ENCODE measurements at regions not wholly inside any gene's neighbourhood (a gene's known extent, or its start where the extent isn't known, plus 50 kb on each side); places are given as distances from the start of the nearest gene placed in this dataset.

DNA sequence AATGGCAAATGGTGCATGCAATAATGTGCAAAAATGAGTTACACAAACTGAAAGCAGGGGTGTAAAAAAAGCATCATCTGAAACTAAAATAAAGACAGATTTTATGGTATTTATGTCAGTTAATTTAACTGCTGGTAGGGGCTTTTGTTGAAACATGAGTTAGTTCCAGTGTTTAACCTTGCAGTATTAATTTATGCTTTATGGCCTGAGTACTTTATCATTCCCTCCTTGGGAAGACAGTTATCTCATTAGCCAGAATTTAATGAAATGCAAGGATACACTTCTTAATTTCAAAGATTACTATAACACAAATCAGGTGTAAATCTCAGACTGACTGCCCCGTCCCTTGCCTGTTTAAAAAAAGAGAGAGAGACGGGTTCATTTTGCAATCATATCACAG lies 240.1 kb upstream of the MEIS2 start (continued):
- TF ChIP-seq, protein P1, sequence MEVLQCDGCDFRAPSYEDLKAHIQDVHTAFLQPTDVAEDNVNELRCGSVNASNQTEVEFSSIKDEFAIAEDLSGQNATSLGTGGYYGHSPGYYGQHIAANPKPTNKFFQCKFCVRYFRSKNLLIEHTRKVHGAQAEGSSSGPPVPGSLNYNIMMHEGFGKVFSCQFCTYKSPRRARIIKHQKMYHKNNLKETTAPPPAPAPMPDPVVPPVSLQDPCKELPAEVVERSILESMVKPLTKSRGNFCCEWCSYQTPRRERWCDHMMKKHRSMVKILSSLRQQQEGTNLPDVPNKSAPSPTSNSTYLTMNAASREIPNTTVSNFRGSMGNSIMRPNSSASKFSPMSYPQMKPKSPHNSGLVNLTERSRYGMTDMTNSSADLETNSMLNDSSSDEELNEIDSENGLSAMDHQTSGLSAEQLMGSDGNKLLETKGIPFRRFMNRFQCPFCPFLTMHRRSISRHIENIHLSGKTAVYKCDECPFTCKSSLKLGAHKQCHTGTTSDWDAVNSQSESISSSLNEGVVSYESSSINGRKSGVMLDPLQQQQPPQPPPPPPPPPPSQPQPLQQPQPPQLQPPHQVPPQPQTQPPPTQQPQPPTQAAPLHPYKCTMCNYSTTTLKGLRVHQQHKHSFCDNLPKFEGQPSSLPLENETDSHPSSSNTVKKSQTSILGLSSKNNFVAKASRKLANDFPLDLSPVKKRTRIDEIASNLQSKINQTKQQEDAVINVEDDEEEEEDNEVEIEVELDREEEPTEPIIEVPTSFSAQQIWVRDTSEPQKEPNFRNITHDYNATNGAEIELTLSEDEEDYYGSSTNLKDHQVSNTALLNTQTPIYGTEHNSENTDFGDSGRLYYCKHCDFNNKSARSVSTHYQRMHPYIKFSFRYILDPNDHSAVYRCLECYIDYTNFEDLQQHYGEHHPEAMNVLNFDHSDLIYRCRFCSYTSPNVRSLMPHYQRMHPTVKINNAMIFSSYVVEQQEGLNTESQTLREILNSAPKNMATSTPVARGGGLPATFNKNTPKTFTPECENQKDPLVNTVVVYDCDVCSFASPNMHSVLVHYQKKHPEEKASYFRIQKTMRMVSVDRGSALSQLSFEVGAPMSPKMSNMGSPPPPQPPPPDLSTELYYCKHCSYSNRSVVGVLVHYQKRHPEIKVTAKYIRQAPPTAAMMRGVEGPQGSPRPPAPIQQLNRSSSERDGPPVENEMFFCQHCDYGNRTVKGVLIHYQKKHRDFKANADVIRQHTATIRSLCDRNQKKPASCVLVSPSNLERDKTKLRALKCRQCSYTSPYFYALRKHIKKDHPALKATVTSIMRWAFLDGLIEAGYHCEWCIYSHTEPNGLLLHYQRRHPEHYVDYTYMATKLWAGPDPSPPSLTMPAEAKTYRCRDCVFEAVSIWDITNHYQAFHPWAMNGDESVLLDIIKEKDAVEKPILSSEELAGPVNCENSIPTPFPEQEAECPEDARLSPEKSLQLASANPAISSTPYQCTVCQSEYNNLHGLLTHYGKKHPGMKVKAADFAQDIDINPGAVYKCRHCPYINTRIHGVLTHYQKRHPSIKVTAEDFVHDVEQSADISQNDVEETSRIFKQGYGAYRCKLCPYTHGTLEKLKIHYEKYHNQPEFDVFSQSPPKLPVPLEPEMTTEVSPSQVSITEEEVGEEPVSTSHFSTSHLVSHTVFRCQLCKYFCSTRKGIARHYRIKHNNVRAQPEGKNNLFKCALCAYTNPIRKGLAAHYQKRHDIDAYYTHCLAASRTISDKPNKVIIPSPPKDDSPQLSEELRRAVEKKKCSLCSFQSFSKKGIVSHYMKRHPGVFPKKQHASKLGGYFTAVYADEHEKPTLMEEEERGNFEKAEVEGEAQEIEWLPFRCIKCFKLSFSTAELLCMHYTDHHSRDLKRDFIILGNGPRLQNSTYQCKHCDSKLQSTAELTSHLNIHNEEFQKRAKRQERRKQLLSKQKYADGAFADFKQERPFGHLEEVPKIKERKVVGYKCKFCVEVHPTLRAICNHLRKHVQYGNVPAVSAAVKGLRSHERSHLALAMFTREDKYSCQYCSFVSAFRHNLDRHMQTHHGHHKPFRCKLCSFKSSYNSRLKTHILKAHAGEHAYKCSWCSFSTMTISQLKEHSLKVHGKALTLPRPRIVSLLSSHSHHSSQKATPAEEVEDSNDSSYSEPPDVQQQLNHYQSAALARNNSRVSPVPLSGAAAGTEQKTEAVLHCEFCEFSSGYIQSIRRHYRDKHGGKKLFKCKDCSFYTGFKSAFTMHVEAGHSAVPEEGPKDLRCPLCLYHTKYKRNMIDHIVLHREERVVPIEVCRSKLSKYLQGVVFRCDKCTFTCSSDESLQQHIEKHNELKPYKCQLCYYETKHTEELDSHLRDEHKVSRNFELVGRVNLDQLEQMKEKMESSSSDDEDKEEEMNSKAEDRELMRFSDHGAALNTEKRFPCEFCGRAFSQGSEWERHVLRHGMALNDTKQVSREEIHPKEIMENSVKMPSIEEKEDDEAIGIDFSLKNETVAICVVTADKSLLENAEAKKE (CRISPR knock-in tag; IDR thresholded peaks at IDR 0.05) = no peak
- TF ChIP-seq EZH2phosphoT487 (IDR thresholded peaks at IDR 0.05; ENCODE audit: unreplicated experiment) (no peak), NANOG (IDR thresholded peaks at IDR 0.05; ENCODE audit: borderline replicate concordance) (no peak)
- TF ChIP-seq, protein P2, sequence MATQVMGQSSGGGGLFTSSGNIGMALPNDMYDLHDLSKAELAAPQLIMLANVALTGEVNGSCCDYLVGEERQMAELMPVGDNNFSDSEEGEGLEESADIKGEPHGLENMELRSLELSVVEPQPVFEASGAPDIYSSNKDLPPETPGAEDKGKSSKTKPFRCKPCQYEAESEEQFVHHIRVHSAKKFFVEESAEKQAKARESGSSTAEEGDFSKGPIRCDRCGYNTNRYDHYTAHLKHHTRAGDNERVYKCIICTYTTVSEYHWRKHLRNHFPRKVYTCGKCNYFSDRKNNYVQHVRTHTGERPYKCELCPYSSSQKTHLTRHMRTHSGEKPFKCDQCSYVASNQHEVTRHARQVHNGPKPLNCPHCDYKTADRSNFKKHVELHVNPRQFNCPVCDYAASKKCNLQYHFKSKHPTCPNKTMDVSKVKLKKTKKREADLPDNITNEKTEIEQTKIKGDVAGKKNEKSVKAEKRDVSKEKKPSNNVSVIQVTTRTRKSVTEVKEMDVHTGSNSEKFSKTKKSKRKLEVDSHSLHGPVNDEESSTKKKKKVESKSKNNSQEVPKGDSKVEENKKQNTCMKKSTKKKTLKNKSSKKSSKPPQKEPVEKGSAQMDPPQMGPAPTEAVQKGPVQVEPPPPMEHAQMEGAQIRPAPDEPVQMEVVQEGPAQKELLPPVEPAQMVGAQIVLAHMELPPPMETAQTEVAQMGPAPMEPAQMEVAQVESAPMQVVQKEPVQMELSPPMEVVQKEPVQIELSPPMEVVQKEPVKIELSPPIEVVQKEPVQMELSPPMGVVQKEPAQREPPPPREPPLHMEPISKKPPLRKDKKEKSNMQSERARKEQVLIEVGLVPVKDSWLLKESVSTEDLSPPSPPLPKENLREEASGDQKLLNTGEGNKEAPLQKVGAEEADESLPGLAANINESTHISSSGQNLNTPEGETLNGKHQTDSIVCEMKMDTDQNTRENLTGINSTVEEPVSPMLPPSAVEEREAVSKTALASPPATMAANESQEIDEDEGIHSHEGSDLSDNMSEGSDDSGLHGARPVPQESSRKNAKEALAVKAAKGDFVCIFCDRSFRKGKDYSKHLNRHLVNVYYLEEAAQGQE (IDR thresholded peaks at IDR 0.05; ENCODE audit: unreplicated experiment) = no peak

GRCh38 chr15:37359101-37359892 lies 258.9 kb upstream of the MEIS2 start:
- no peak overlapping the region for H3K4me3 Mint-ChIP-seq
- ATAC-seq (no peak), DNase-seq (ENCODE audit: low spot score) (peak; percentile 6)
- no peak overlapping the region for H3K4me3 ChIP-seq
- no peaks in the 10 kb centered on the region for H3F3A ChIP-seq (replicated peaks; ENCODE audit: low read depth)
- no peaks in the 10 kb centered on the region for H3K79me2 ChIP-seq (replicated peaks; ENCODE audit: insufficient read depth)
- no peaks in the 10 kb centered on the region for H3K36me3 Mint-ChIP-seq (ENCODE audit: low read depth)
- H3K4me1 ChIP-seq (ENCODE audit: insufficient read depth) = peaks cover 19% of the 10 kb centered on the region
- no peaks in the 10 kb centered on the region for H3K27me3 ChIP-seq (ENCODE audit: insufficient read depth)
- no peak overlapping the region for H3K27ac Mint-ChIP-seq
- no peaks in the 10 kb centered on the region for H3K36me3 ChIP-seq (ENCODE audit: insufficient read depth)
- H3K9me2 ChIP-seq (ENCODE audit: insufficient read depth) = no peaks in the 10 kb centered on the region; the same call in 1 of the 2 replicates
- H3K27me3 Mint-ChIP-seq (ENCODE audit: insufficient read depth, low read depth, poor library complexity) = no peaks in the 10 kb centered on the region
- no peak overlapping the region for H3K27ac ChIP-seq (ENCODE audit: low read depth)
- H3K4me2 ChIP-seq = no peak overlapping the region
- H3K9me3 Mint-ChIP-seq = no peaks in the 10 kb centered on the region
- H3K4me1 Mint-ChIP-seq = peaks cover 18% of the 10 kb centered on the region
- no peak overlapping the region for H2AFZ ChIP-seq
- no peaks in the 10 kb centered on the region for H4K20me1 ChIP-seq (replicated peaks; ENCODE audit: insufficient read depth)
- TF ChIP-seq ZNF114 (CRISPR knock-in tag; IDR thresholded peaks at IDR 0.05) (no peak), ZNF331 (CRISPR knock-in tag; IDR thresholded peaks at IDR 0.05; ENCODE audit: low read depth) (no peak), NANOG (IDR thresholded peaks at IDR 0.05; ENCODE audit: borderline replicate concordance) (no peak), CREB1 (CRISPR knock-in tag; IDR thresholded peaks at IDR 0.05; ENCODE audit: low read depth) (no peak), ETS1 (IDR thresholded peaks at IDR 0.05) (no peak), POLR2AphosphoS5 (IDR thresholded peaks at IDR 0.05; ENCODE audit: low read depth) (no peak), EZH2 (IDR thresholded peaks at IDR 0.05; ENCODE audit: low read depth, unreplicated experiment) (no peak), EZH2phosphoT487 (IDR thresholded peaks at IDR 0.05; ENCODE audit: unreplicated experiment) (no peak)
- TF ChIP-seq, protein P3, sequence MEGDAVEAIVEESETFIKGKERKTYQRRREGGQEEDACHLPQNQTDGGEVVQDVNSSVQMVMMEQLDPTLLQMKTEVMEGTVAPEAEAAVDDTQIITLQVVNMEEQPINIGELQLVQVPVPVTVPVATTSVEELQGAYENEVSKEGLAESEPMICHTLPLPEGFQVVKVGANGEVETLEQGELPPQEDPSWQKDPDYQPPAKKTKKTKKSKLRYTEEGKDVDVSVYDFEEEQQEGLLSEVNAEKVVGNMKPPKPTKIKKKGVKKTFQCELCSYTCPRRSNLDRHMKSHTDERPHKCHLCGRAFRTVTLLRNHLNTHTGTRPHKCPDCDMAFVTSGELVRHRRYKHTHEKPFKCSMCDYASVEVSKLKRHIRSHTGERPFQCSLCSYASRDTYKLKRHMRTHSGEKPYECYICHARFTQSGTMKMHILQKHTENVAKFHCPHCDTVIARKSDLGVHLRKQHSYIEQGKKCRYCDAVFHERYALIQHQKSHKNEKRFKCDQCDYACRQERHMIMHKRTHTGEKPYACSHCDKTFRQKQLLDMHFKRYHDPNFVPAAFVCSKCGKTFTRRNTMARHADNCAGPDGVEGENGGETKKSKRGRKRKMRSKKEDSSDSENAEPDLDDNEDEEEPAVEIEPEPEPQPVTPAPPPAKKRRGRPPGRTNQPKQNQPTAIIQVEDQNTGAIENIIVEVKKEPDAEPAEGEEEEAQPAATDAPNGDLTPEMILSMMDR (conservative IDR thresholded peaks at IDR 0.05; ENCODE audit: low read depth in 2 of 2) = no peak

Data from GM23338 (cell line).